ENCODE measurements at regions not wholly inside any gene's neighbourhood (a gene's known extent, or its start where the extent isn't known, plus 50 kb on each side); places are given as distances from the start of the nearest gene placed in this dataset.

GRCh38 chr5:174459071-174459702 is 265.2 kb upstream of the MSX2 start:
- no peak for DNase-seq
- Mint-ChIP-seq H3K4me3 (no peak overlapping the region), H3K27ac (no peak overlapping the region), H3K9me3 (no peaks in the 10 kb centered on the region), H3K4me1 (peaks cover 17% of the 10 kb centered on the region), H3K27me3 (ENCODE audit: insufficient read depth) (peaks cover 3% of the 10 kb centered on the region), H3K36me3 (ENCODE audit: low read depth) (no peaks in the 10 kb centered on the region)
- WGBS, 2 experiments (ENCODE audit: insufficient coverage in 1 of 2, insufficient read length in 1 of 2) = 96 to 97% methylated on average over 9 to 11 of the region's 12 CpGs
- H3K9me3 ChIP-seq (ENCODE audit: control insufficient read depth, low read length) = no peaks in the 10 kb centered on the region
- no peaks in the 10 kb centered on the region for H3K4me1 ChIP-seq (ENCODE audit: control insufficient read depth, insufficient read depth, low read length)
- no peak for TF ChIP-seq CTCF (conservative IDR thresholded peaks at IDR 0.05)
- H3K4me3 ChIP-seq (ENCODE audit: low read length) = no peak overlapping the region
- no peak overlapping the region for H3K9ac ChIP-seq (ENCODE audit: extremely low read depth, low read length, poor library complexity, severe bottlenecking)
- no peaks in the 10 kb centered on the region for H3K36me3 ChIP-seq (ENCODE audit: control insufficient read depth, insufficient read depth, low read length)
- H3K27ac ChIP-seq (ENCODE audit: low read depth, low read length) = no peak overlapping the region
- no peaks in the 10 kb centered on the region for H3K27me3 ChIP-seq (ENCODE audit: control insufficient read depth, insufficient read depth, low read length, poor library complexity, severe bottlenecking)

- Histone ChIP-seq H3K36me3 (ENCODE audit: control insufficient read depth, insufficient read depth, low read length) (no peaks in the 10 kb centered on the region), H3K27ac (ENCODE audit: low read depth, low read length) (no peak overlapping the region), H3K9ac (ENCODE audit: extremely low read depth, low read length, poor library complexity, severe bottlenecking) (no peak overlapping the region), H3K4me1 (ENCODE audit: control insufficient read depth, insufficient read depth, low read length) (no peaks in the 10 kb centered on the region), H3K27me3 (ENCODE audit: control insufficient read depth, insufficient read depth, low read length, poor library complexity, severe bottlenecking) (no peaks in the 10 kb centered on the region), H3K4me3 (ENCODE audit: low read length) (no peak overlapping the region), H3K9me3 (ENCODE audit: control insufficient read depth, low read length) (no peaks in the 10 kb centered on the region)
- H3K36me3 Mint-ChIP-seq (ENCODE audit: low read depth) = no peaks in the 10 kb centered on the region
- no peak overlapping the region for H3K4me3 Mint-ChIP-seq
- DNase-seq = no peak
- H3K4me1 Mint-ChIP-seq = peaks cover 24% of the 10 kb centered on the region
- no peak for TF ChIP-seq CTCF (conservative IDR thresholded peaks at IDR 0.05)
- H3K9me3 Mint-ChIP-seq = no peaks in the 10 kb centered on the region
- 90 to 92% methylated on average over 2 to 9 of the region's 9 CpGs for WGBS, 2 experiments (ENCODE audit: insufficient coverage in 1 of 2, insufficient read length in 1 of 2)
- H3K27ac Mint-ChIP-seq = no peak overlapping the region
- peaks cover 3% of the 10 kb centered on the region for H3K27me3 Mint-ChIP-seq (ENCODE audit: insufficient read depth)
These were observed 264.4 kb upstream of the MSX2 start for GRCh38 chr5:174459832-174460448.

- no peaks in the 10 kb centered on the region for H3K9me3 Mint-ChIP-seq
- H3K4me1 Mint-ChIP-seq = peaks cover 22% of the 10 kb centered on the region
- no peaks in the 10 kb centered on the region for H3K9me3 ChIP-seq (ENCODE audit: control insufficient read depth, low read length)
- DNase-seq = no peak
- H3K4me3 Mint-ChIP-seq = no peak overlapping the region
- H3K27ac Mint-ChIP-seq = no peak overlapping the region
- H3K9ac ChIP-seq (ENCODE audit: extremely low read depth, low read length, poor library complexity, severe bottlenecking) = no peak overlapping the region
- no peak overlapping the region for H3K27ac ChIP-seq (ENCODE audit: low read depth, low read length)
- no peak for TF ChIP-seq CTCF (conservative IDR thresholded peaks at IDR 0.05)
- H3K36me3 ChIP-seq (ENCODE audit: control insufficient read depth, insufficient read depth, low read length) = no peaks in the 10 kb centered on the region
- no peaks in the 10 kb centered on the region for H3K4me1 ChIP-seq (ENCODE audit: control insufficient read depth, insufficient read depth, low read length)
- H3K4me3 ChIP-seq (ENCODE audit: low read length) = no peak overlapping the region
- no peaks in the 10 kb centered on the region for H3K36me3 Mint-ChIP-seq (ENCODE audit: low read depth)
- H3K27me3 ChIP-seq (ENCODE audit: control insufficient read depth, insufficient read depth, low read length, poor library complexity, severe bottlenecking) = no peaks in the 10 kb centered on the region
- H3K27me3 Mint-ChIP-seq (ENCODE audit: insufficient read depth) = peaks cover 2% of the 10 kb centered on the region
- 94% methylated on average over 4 of the region's 4 CpGs for WGBS, 2 experiments (ENCODE audit: insufficient coverage in 1 of 2, insufficient read length in 1 of 2)
These were observed 262.3 kb upstream of the MSX2 start for GRCh38 chr5:174462129-174462528.

All from endodermal cell (in vitro differentiated cells).